ENCODE measurements at regions not wholly inside any gene's neighbourhood (a gene's known extent, or its start where the extent isn't known, plus 50 kb on each side); places are given as distances from the start of the nearest gene placed in this dataset.

- no peaks in the 10 kb centered on the region for H3K9me3 ChIP-seq (ENCODE audit: insufficient read depth, low read depth, low read length)
- no peaks in the 10 kb centered on the region for H3K4me1 ChIP-seq (ENCODE audit: insufficient read depth, low read length)
- no peak overlapping the region for H3K27ac ChIP-seq (ENCODE audit: low read length)
These were observed 288.0 kb upstream of the CTNNB1 start for GRCh38 chr3:40911264-40911663.

GRCh38 chr3:40911928-40912327 lies 287.4 kb upstream of the CTNNB1 start:
- H3K27me3 ChIP-seq (ENCODE audit: insufficient read depth, low read length) = no peaks in the 10 kb centered on the region
- H3K9ac ChIP-seq (ENCODE audit: low read depth, low read length) = no peak overlapping the region
- no peak overlapping the region for H3K27ac ChIP-seq (ENCODE audit: low read length)
- H3K4me3 ChIP-seq (ENCODE audit: low read length) = no peak overlapping the region
- H3K36me3 ChIP-seq (ENCODE audit: insufficient read depth, low read depth, low read length) = no peaks in the 10 kb centered on the region
- no peaks in the 10 kb centered on the region for H3K9me3 ChIP-seq (ENCODE audit: insufficient read depth, low read depth, low read length)
- no peaks in the 10 kb centered on the region for H3K4me1 ChIP-seq (ENCODE audit: insufficient read depth, low read length)

More at GRCh38 chr3:40911264-40911663, 288.0 kb upstream of the CTNNB1 start:
- Histone ChIP-seq H3K4me3 (ENCODE audit: low read length) (no peak overlapping the region), H3K9ac (ENCODE audit: low read depth, low read length) (no peak overlapping the region), H3K27me3 (ENCODE audit: insufficient read depth, low read length) (no peaks in the 10 kb centered on the region), H3K36me3 (ENCODE audit: insufficient read depth, low read depth, low read length) (no peaks in the 10 kb centered on the region)

- Histone ChIP-seq H3K27ac (ENCODE audit: low read length) (no peak overlapping the region), H3K4me1 (ENCODE audit: insufficient read depth, low read length) (no peaks in the 10 kb centered on the region)
These were observed 286.8 kb upstream of the CTNNB1 start for GRCh38 chr3:40912461-40912860.

GRCh38 chr3:40913192-40913591 lies 286.1 kb upstream of the CTNNB1 start:
- H3K36me3 ChIP-seq (ENCODE audit: insufficient read depth, low read depth, low read length) = no peaks in the 10 kb centered on the region
- no peaks in the 10 kb centered on the region for H3K9me3 ChIP-seq (ENCODE audit: insufficient read depth, low read depth, low read length)
- no peak overlapping the region for H3K4me3 ChIP-seq (ENCODE audit: low read length)
- H3K27me3 ChIP-seq (ENCODE audit: insufficient read depth, low read length) = no peaks in the 10 kb centered on the region
- no peak overlapping the region for H3K27ac ChIP-seq (ENCODE audit: low read length)
- H3K9ac ChIP-seq (ENCODE audit: low read depth, low read length) = no peak overlapping the region
- no peaks in the 10 kb centered on the region for H3K4me1 ChIP-seq (ENCODE audit: insufficient read depth, low read length)

More at GRCh38 chr3:40912461-40912860, 286.8 kb upstream of the CTNNB1 start:
- Histone ChIP-seq H3K27me3 (ENCODE audit: insufficient read depth, low read length) (no peaks in the 10 kb centered on the region), H3K36me3 (ENCODE audit: insufficient read depth, low read depth, low read length) (no peaks in the 10 kb centered on the region), H3K9me3 (ENCODE audit: insufficient read depth, low read depth, low read length) (no peaks in the 10 kb centered on the region), H3K9ac (ENCODE audit: low read depth, low read length) (no peak overlapping the region), H3K4me3 (ENCODE audit: low read length) (no peak overlapping the region)

GRCh38 chr3:40913641-40914040 lies 285.7 kb upstream of the CTNNB1 start:
- no peaks in the 10 kb centered on the region for H3K9me3 ChIP-seq (ENCODE audit: insufficient read depth, low read depth, low read length)
- no peak overlapping the region for H3K4me3 ChIP-seq (ENCODE audit: low read length)
- no peak overlapping the region for H3K27ac ChIP-seq (ENCODE audit: low read length)
- no peak overlapping the region for H3K9ac ChIP-seq (ENCODE audit: low read depth, low read length)
- no peaks in the 10 kb centered on the region for H3K27me3 ChIP-seq (ENCODE audit: insufficient read depth, low read length)
- H3K36me3 ChIP-seq (ENCODE audit: insufficient read depth, low read depth, low read length) = no peaks in the 10 kb centered on the region
- H3K4me1 ChIP-seq (ENCODE audit: insufficient read depth, low read length) = no peaks in the 10 kb centered on the region

- H3K4me3 ChIP-seq (ENCODE audit: low read length) = no peak overlapping the region
- no peaks in the 10 kb centered on the region for H3K9me3 ChIP-seq (ENCODE audit: insufficient read depth, low read depth, low read length)
- no peaks in the 10 kb centered on the region for H3K36me3 ChIP-seq (ENCODE audit: insufficient read depth, low read depth, low read length)
- no peaks in the 10 kb centered on the region for H3K4me1 ChIP-seq (ENCODE audit: insufficient read depth, low read length)
- H3K27ac ChIP-seq (ENCODE audit: low read length) = no peak overlapping the region
- no peak overlapping the region for H3K9ac ChIP-seq (ENCODE audit: low read depth, low read length)
- H3K27me3 ChIP-seq (ENCODE audit: insufficient read depth, low read length) = no peaks in the 10 kb centered on the region
These were observed 284.8 kb upstream of the CTNNB1 start for GRCh38 chr3:40914475-40914874.

GRCh38 chr3:40915346-40915865 lies 283.9 kb upstream of the CTNNB1 start:
- no peaks in the 10 kb centered on the region for H3K36me3 ChIP-seq (ENCODE audit: insufficient read depth, low read depth, low read length)

GRCh38 chr3:40920041-40920440 lies 279.3 kb upstream of the CTNNB1 start:
- Histone ChIP-seq H3K4me3 (ENCODE audit: low read length) (no peak overlapping the region), H3K9ac (ENCODE audit: low read depth, low read length) (no peak overlapping the region), H3K4me1 (ENCODE audit: insufficient read depth, low read length) (peaks cover 13% of the 10 kb centered on the region; the same call in 1 of the 2 replicates), H3K27ac (ENCODE audit: low read length) (no peak overlapping the region), H3K27me3 (ENCODE audit: insufficient read depth, low read length) (no peaks in the 10 kb centered on the region), H3K36me3 (ENCODE audit: insufficient read depth, low read depth, low read length) (no peaks in the 10 kb centered on the region), H3K9me3 (ENCODE audit: insufficient read depth, low read depth, low read length) (no peaks in the 10 kb centered on the region)

More at GRCh38 chr3:40915346-40915865, 283.9 kb upstream of the CTNNB1 start:
- H3K9me3 ChIP-seq (ENCODE audit: insufficient read depth, low read depth, low read length) = no peaks in the 10 kb centered on the region
- H3K4me1 ChIP-seq (ENCODE audit: insufficient read depth, low read length) = peaks cover 6% of the 10 kb centered on the region; the same call in 1 of the 2 replicates
- H3K9ac ChIP-seq (ENCODE audit: low read depth, low read length) = no peak overlapping the region
- H3K27ac ChIP-seq (ENCODE audit: low read length) = no peak overlapping the region
- no peaks in the 10 kb centered on the region for H3K27me3 ChIP-seq (ENCODE audit: insufficient read depth, low read length)
- H3K4me3 ChIP-seq (ENCODE audit: low read length) = no peak overlapping the region

GRCh38 chr3:40921251-40921650 lies 278.1 kb upstream of the CTNNB1 start:
- H3K9ac ChIP-seq (ENCODE audit: low read depth, low read length) = no peak overlapping the region
- no peaks in the 10 kb centered on the region for H3K36me3 ChIP-seq (ENCODE audit: insufficient read depth, low read depth, low read length)
- no peak overlapping the region for H3K27ac ChIP-seq (ENCODE audit: low read length)
- no peaks in the 10 kb centered on the region for H3K27me3 ChIP-seq (ENCODE audit: insufficient read depth, low read length)
- no peak overlapping the region for H3K4me3 ChIP-seq (ENCODE audit: low read length)
- no peaks in the 10 kb centered on the region for H3K9me3 ChIP-seq (ENCODE audit: insufficient read depth, low read depth, low read length)
- H3K4me1 ChIP-seq (ENCODE audit: insufficient read depth, low read length) = peaks cover 22% of the 10 kb centered on the region; the same call in 1 of the 2 replicates

GRCh38 chr3:40923143-40923542 lies 276.2 kb upstream of the CTNNB1 start:
- H3K9me3 ChIP-seq (ENCODE audit: insufficient read depth, low read depth, low read length) = no peaks in the 10 kb centered on the region
- H3K9ac ChIP-seq (ENCODE audit: low read depth, low read length) = no peak overlapping the region
- no peaks in the 10 kb centered on the region for H3K27me3 ChIP-seq (ENCODE audit: insufficient read depth, low read length)
- H3K4me1 ChIP-seq (ENCODE audit: insufficient read depth, low read length) = peaks cover 22% of the 10 kb centered on the region; the same call in 1 of the 2 replicates
- no peak overlapping the region for H3K4me3 ChIP-seq (ENCODE audit: low read length)
- H3K36me3 ChIP-seq (ENCODE audit: insufficient read depth, low read depth, low read length) = no peaks in the 10 kb centered on the region
- H3K27ac ChIP-seq (ENCODE audit: low read length) = no peak overlapping the region

GRCh38 chr3:40923651-40924050 lies 275.7 kb upstream of the CTNNB1 start:
- no peak overlapping the region for H3K27ac ChIP-seq (ENCODE audit: low read length)
- H3K4me1 ChIP-seq (ENCODE audit: insufficient read depth, low read length) = peaks cover 22% of the 10 kb centered on the region; the same call in 1 of the 2 replicates
- H3K36me3 ChIP-seq (ENCODE audit: insufficient read depth, low read depth, low read length) = no peaks in the 10 kb centered on the region
- H3K9ac ChIP-seq (ENCODE audit: low read depth, low read length) = no peak overlapping the region
- no peaks in the 10 kb centered on the region for H3K27me3 ChIP-seq (ENCODE audit: insufficient read depth, low read length)
- no peak overlapping the region for H3K4me3 ChIP-seq (ENCODE audit: low read length)
- no peaks in the 10 kb centered on the region for H3K9me3 ChIP-seq (ENCODE audit: insufficient read depth, low read depth, low read length)

- Histone ChIP-seq H3K27ac (ENCODE audit: low read length) (no peak overlapping the region), H3K4me3 (ENCODE audit: low read length) (no peak overlapping the region), H3K9ac (ENCODE audit: low read depth, low read length) (peak overlapping the region; percentile 26; the same call in 1 of the 2 replicates), H3K4me1 (ENCODE audit: insufficient read depth, low read length) (peaks cover 20% of the 10 kb centered on the region; the same call in 1 of the 2 replicates), H3K9me3 (ENCODE audit: insufficient read depth, low read depth, low read length) (no peaks in the 10 kb centered on the region), H3K36me3 (ENCODE audit: insufficient read depth, low read depth, low read length) (no peaks in the 10 kb centered on the region), H3K27me3 (ENCODE audit: insufficient read depth, low read length) (no peaks in the 10 kb centered on the region)
These were observed 274.7 kb upstream of the CTNNB1 start for GRCh38 chr3:40924559-40925141.

All from iPS-20b (cell line).